GM18520 (cell line): ENCODE measurements at regions not wholly inside any gene's neighbourhood (a gene's known extent, or its start where the extent isn't known, plus 50 kb on each side); places are given as distances from the start of the nearest gene placed in this dataset.

Source experiments
- ATAC-seq: cut with Tn5 transposase; IDR thresholded peaks from one replicate; pipeline ENCODE4 v1.9.1; 2021; ENCODE audit not compliant: unreplicated experiment

- no peak for ATAC-seq
These were observed 58.3 kb upstream of the LYST start for GRCh38 chr1:235925016-235925415.

- no peak for ATAC-seq
These were observed 56.8 kb upstream of the LYST start for GRCh38 chr1:235923466-235924021.

- ATAC-seq, result no peak
These were observed 54.1 kb upstream of the LYST start for GRCh38 chr1:235920596-235921375.

GRCh38 chr1:235919833-235920441 lies 53.2 kb upstream of the LYST start:
- no peak for ATAC-seq

- no peak for ATAC-seq
These were observed 52.6 kb upstream of the LYST start for GRCh38 chr1:235919127-235919832.

GRCh38 chr1:235918465-235918864 lies 51.8 kb upstream of the LYST start:
- ATAC-seq, result no peak

GRCh38 chr1:235918032-235918431 lies 51.3 kb upstream of the LYST start:
- ATAC-seq, result no peak

- ATAC-seq, result peak; percentile 84
These were observed 50.6 kb upstream of the LYST start for GRCh38 chr1:235917267-235917811.
